ENCODE measurements at regions not wholly inside any gene's neighbourhood (a gene's known extent, or its start where the extent isn't known, plus 50 kb on each side); places are given as distances from the start of the nearest gene placed in this dataset.

DNA sequence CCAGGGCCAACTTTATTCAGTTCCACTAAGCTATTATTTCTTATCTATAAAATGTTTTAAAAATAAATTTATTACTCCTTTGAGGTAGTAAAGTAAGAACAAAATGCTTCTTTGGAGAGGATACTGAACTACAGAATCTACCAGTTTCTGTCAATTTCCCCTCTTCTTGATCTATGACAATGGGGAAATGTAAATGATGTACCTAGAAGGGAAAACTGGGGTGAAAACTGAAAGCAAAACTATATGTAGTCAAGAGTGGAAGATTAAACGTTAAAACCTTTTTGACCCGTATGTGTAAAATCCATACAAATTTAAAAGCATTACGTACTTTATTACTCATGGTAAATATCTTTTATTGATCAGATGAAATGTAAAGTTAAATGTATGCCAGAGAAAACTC, 1287.8 kb upstream of the TMEFF2 start:
- Histone ChIP-seq H3K9ac (ENCODE audit: low read length) (no peak overlapping the region), H3K36me3 (ENCODE audit: control insufficient read depth, low read depth, low read length) (no peaks in the 10 kb centered on the region), H3K27ac (ENCODE audit: low read length) (no peak overlapping the region), H3K9me3 (ENCODE audit: control insufficient read depth, low read depth, low read length) (no peaks in the 10 kb centered on the region), H3K4me3 (ENCODE audit: low read length) (no peak overlapping the region), H3K27me3 (ENCODE audit: control insufficient read depth, insufficient read depth, low read length) (no peaks in the 10 kb centered on the region), H3K4me1 (ENCODE audit: control insufficient read depth, low read depth, low read length) (no peaks in the 10 kb centered on the region)

DNA sequence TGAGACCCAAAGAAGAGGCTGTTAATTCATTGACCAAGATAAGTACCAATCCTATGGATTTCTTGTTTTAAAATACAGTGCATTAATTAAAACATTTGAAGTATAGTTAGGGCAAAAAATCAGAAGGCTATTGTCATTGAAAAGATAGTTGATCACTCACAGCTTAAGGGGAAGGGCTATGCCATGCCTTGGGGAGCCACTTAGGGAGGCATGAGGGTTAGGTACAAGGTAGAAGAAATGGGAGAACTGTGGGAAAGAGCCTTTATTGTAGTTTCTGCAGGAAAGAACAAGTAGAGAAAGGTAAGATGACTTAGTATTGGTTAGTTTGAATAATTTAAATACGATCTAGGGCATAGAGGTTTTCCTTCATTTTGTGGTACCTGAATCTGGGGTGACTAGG, 1285.5 kb upstream of the TMEFF2 start:
- Histone ChIP-seq H3K36me3 (ENCODE audit: control insufficient read depth, low read depth, low read length) (no peaks in the 10 kb centered on the region), H3K27ac (ENCODE audit: low read length) (no peak overlapping the region), H3K27me3 (ENCODE audit: control insufficient read depth, insufficient read depth, low read length) (no peaks in the 10 kb centered on the region), H3K4me3 (ENCODE audit: low read length) (no peak overlapping the region), H3K9ac (ENCODE audit: low read length) (no peak overlapping the region), H3K4me1 (ENCODE audit: control insufficient read depth, low read depth, low read length) (no peaks in the 10 kb centered on the region), H3K9me3 (ENCODE audit: control insufficient read depth, low read depth, low read length) (no peaks in the 10 kb centered on the region)

DNA sequence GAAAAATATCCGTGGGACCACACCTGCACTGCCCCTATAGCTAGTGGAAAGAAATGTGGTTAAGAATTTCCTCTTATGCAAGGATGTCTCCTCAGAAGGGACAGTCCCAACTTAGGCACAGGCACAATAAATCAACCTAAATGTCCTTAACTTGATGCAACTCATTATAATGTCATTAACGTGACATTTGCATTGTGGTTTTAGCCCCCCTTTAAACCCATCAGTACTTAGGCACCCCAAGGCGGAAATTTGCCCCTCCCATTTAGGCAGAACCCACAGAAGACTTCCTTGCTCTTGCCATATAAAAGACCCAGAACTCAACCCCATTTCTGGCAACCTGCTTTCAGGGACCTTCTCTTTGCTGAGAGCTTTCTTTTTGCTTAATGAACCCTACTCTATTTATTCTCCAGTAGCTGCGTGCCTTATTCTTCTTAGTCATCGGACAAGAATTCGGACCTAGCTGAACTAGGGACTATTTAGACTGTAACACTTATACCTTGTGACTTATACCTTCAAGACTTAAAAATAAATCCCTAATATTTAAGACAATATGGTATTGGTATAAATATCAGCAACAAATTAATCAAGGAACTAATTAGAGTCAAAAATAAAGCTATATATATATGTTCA, 1281.6 kb upstream of the TMEFF2 start:
- Histone ChIP-seq H3K27me3 (ENCODE audit: control insufficient read depth, insufficient read depth, low read length) (no peaks in the 10 kb centered on the region), H3K9me3 (ENCODE audit: control insufficient read depth, low read depth, low read length) (no peaks in the 10 kb centered on the region), H3K4me1 (ENCODE audit: control insufficient read depth, low read depth, low read length) (no peaks in the 10 kb centered on the region), H3K36me3 (ENCODE audit: control insufficient read depth, low read depth, low read length) (no peaks in the 10 kb centered on the region), H3K4me3 (ENCODE audit: low read length) (no peak overlapping the region), H3K9ac (ENCODE audit: low read length) (no peak overlapping the region), H3K27ac (ENCODE audit: low read length) (no peak overlapping the region)

DNA sequence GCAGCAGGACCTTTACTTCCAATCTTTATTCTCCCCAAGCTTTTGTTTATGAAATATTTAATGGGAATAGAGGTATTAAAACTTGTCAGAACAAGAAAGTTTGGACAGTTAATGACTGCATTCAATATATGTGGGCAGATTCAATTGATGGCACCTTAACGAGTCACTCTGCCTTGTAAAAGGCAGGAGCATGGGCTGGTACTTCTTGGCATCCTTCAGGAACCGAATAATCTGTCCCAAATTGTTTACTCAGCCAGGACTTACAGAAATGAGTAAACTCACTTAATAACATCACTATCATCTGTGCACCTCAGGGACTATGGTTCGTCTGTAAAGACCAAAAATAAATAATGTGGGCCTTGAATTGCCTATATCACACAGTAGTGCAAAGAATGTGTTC, 1280.3 kb upstream of the TMEFF2 start:
- Histone ChIP-seq H3K4me3 (ENCODE audit: low read length) (no peak overlapping the region), H3K9ac (ENCODE audit: low read length) (no peak overlapping the region), H3K27me3 (ENCODE audit: control insufficient read depth, insufficient read depth, low read length) (no peaks in the 10 kb centered on the region), H3K27ac (ENCODE audit: low read length) (no peak overlapping the region), H3K9me3 (ENCODE audit: control insufficient read depth, low read depth, low read length) (no peaks in the 10 kb centered on the region), H3K36me3 (ENCODE audit: control insufficient read depth, low read depth, low read length) (no peaks in the 10 kb centered on the region), H3K4me1 (ENCODE audit: control insufficient read depth, low read depth, low read length) (no peaks in the 10 kb centered on the region)

DNA sequence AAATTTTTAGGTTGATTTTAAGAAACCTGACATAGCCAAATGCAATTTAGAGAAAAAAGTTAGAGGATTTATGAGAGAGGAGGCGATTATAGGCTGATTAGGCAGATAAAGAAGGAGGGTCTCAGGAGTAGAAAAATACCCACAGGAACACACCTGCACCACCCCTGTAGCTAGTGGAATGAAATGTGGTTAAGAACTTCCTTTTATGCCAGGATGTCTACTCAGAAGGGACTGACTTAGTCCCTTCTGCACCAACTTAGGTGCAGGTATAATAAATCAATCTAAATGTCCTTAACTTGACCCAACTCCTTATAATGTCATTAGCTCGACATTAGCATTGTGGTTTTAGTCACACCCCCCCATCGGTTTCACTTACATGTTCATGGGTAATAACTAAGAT, 1274.5 kb upstream of the TMEFF2 start:
- Histone ChIP-seq H3K27me3 (ENCODE audit: control insufficient read depth, insufficient read depth, low read length) (no peaks in the 10 kb centered on the region), H3K4me1 (ENCODE audit: control insufficient read depth, low read depth, low read length) (no peaks in the 10 kb centered on the region), H3K4me3 (ENCODE audit: low read length) (no peak overlapping the region), H3K27ac (ENCODE audit: low read length) (no peak overlapping the region), H3K9me3 (ENCODE audit: control insufficient read depth, low read depth, low read length) (no peaks in the 10 kb centered on the region), H3K36me3 (ENCODE audit: control insufficient read depth, low read depth, low read length) (no peaks in the 10 kb centered on the region), H3K9ac (ENCODE audit: low read length) (no peak overlapping the region)

DNA sequence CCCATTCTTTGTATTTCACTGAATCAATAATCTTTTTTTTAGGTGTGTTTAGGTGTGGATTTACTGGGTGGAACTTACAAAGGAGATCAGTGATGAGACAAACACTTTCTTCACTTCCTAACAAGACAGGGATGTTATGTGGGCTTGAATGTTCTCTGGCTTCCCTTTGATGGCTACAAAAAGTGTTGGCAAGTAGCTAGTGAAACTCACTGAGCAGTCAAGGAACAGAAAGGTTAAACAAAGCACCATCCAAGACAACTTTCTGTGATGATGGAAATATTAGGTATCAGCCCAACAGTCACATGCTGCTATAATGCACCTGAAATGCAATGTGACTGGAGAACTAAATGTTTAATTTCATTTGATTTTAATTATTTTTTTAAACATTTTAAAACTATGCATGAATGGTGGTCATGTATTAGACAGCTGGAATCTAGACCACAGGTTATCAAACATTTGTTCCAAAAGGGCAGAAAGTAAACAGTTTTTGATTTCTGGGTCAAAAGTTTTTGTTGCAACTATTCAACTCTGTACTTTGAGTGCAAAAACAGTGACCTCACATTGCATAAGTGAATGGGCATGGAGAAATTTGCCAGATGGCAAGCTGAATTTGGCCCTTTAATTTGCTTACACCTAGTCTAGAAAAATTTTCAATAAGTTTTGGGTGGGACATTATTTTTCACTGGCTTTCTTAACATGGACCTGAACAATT, 1272.7 kb upstream of the TMEFF2 start:
- H3K9ac ChIP-seq (ENCODE audit: low read length) = no peak overlapping the region
- H3K27me3 ChIP-seq (ENCODE audit: control insufficient read depth, insufficient read depth, low read length) = no peaks in the 10 kb centered on the region
- no peaks in the 10 kb centered on the region for H3K36me3 ChIP-seq (ENCODE audit: control insufficient read depth, low read depth, low read length)
- no peak overlapping the region for H3K27ac ChIP-seq (ENCODE audit: low read length)
- H3K4me1 ChIP-seq (ENCODE audit: control insufficient read depth, low read depth, low read length) = no peaks in the 10 kb centered on the region
- H3K9me3 ChIP-seq (ENCODE audit: control insufficient read depth, low read depth, low read length) = no peaks in the 10 kb centered on the region
- H3K4me3 ChIP-seq (ENCODE audit: low read length) = no peak overlapping the region

DNA sequence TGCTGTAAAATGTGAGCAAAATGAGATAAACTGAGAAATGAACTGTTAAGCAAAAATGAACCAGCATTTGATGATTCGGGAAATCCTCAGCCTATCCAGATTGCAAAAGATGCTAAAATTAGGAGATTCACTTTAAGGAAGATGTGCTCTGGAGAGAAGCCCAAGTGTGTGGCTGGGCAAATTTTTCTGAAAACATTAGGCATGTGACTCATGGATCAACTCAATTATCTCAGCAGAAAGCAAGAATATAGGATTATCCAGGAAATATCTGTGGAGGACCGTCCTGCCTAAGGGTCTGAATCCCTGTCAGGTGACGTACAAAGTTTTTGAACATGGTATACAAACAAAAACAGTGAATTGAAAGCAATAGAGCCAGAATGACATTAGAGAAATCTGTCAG, 1268.3 kb upstream of the TMEFF2 start:
- Histone ChIP-seq H3K4me3 (ENCODE audit: low read length) (no peak overlapping the region), H3K27me3 (ENCODE audit: control insufficient read depth, insufficient read depth, low read length) (no peaks in the 10 kb centered on the region), H3K9me3 (ENCODE audit: control insufficient read depth, low read depth, low read length) (no peaks in the 10 kb centered on the region), H3K9ac (ENCODE audit: low read length) (no peak overlapping the region), H3K4me1 (ENCODE audit: control insufficient read depth, low read depth, low read length) (no peaks in the 10 kb centered on the region), H3K27ac (ENCODE audit: low read length) (no peak overlapping the region), H3K36me3 (ENCODE audit: control insufficient read depth, low read depth, low read length) (no peaks in the 10 kb centered on the region)

DNA sequence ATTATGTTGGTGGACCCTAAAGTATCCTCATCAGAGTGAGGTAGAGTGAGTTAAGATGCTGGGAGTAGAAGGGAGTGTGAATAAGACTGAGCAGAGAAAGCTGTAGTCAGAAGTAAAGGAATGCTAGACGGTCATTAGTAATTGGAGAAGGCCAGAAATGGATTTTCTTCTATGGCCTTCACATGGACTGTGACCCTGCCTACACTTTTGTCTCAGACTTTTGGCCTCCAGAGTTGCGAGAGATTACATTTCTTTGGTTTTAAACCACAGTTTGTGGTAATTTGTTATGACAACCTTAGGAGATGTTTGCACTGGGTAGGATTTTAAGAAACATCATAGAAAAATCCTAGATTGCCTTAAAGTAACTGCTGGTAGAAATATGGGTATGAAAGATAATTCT, 1267.7 kb upstream of the TMEFF2 start:
- H3K9me3 ChIP-seq (ENCODE audit: control insufficient read depth, low read depth, low read length) = no peaks in the 10 kb centered on the region
- H3K27ac ChIP-seq (ENCODE audit: low read length) = no peak overlapping the region
- H3K4me1 ChIP-seq (ENCODE audit: control insufficient read depth, low read depth, low read length) = no peaks in the 10 kb centered on the region
- H3K36me3 ChIP-seq (ENCODE audit: control insufficient read depth, low read depth, low read length) = no peaks in the 10 kb centered on the region
- no peak overlapping the region for H3K9ac ChIP-seq (ENCODE audit: low read length)
- H3K27me3 ChIP-seq (ENCODE audit: control insufficient read depth, insufficient read depth, low read length) = no peaks in the 10 kb centered on the region
- H3K4me3 ChIP-seq (ENCODE audit: low read length) = no peak overlapping the region

DNA sequence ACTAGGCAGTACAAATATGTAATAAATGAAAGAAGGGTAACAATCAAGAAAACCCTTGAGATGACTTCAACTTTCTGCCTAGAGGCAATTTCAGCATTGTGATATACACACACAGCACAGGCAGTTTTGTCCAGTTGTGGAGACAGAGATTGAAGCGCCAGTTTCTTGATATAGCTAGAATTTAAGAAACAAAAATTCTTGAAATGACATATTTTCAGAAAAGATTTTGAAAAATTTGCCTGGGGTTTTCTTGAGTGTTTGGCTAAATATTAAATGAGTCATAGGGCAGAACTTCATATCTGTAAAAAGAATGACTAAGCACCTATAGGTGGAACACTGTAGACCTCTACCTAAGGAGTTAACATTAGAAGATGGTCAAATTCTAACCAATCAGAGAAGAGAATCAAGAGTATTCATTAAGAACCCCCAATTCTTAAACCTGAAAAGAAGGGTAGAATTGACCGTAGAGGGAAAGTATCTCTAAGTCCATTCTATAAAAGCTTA, 1266.8 kb upstream of the TMEFF2 start:
- Histone ChIP-seq H3K9ac (ENCODE audit: low read length) (no peak overlapping the region), H3K27me3 (ENCODE audit: control insufficient read depth, insufficient read depth, low read length) (no peaks in the 10 kb centered on the region), H3K4me1 (ENCODE audit: control insufficient read depth, low read depth, low read length) (no peaks in the 10 kb centered on the region), H3K27ac (ENCODE audit: low read length) (no peak overlapping the region), H3K36me3 (ENCODE audit: control insufficient read depth, low read depth, low read length) (no peaks in the 10 kb centered on the region), H3K4me3 (ENCODE audit: low read length) (no peak overlapping the region), H3K9me3 (ENCODE audit: control insufficient read depth, low read depth, low read length) (no peaks in the 10 kb centered on the region)

DNA sequence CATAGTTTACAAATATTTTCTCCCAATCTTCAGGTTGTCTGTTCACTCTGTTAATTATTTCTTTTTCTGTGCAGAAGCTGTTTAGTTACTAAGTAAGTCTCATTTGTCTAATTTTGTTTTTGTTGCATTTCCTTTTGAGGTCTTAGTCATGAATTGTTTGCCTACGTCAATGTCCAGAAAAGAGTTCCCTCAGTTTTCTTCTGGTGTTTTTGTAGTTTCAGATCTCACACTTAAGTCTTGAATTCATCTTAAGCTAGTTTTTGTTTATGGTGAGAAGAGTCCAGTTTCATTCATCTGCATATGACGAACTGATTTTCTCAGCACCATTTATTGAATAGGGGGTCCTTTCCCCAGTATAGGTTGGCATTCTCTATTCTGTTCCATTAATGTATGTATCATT, 1252.2 kb upstream of the TMEFF2 start:
- Histone ChIP-seq H3K36me3 (ENCODE audit: control insufficient read depth, low read depth, low read length) (no peaks in the 10 kb centered on the region), H3K27ac (ENCODE audit: low read length) (no peak overlapping the region), H3K4me3 (ENCODE audit: low read length) (no peak overlapping the region), H3K27me3 (ENCODE audit: control insufficient read depth, insufficient read depth, low read length) (no peaks in the 10 kb centered on the region), H3K4me1 (ENCODE audit: control insufficient read depth, low read depth, low read length) (no peaks in the 10 kb centered on the region), H3K9ac (ENCODE audit: low read length) (no peak overlapping the region), H3K9me3 (ENCODE audit: control insufficient read depth, low read depth, low read length) (no peaks in the 10 kb centered on the region)

DNA sequence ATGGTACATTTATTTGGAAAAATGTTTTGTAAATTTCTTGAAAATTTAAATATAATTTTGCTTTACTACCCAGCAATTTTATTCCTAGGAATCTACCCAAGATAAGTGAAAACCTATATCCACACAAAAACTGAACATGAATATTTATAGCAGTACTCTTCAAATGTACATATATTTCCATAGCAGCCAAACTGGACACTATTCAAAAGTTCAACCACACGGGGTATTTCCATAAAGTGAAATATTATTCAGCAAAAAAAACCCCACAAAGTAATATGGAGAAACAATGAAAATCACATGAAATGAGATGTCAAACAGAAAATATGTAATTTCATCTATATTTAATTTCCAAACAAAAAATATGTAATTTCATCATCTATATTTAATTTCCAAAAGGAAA, 1247.6 kb upstream of the TMEFF2 start:
- no peaks in the 10 kb centered on the region for H3K36me3 ChIP-seq (ENCODE audit: control insufficient read depth, low read depth, low read length)
- H3K4me1 ChIP-seq (ENCODE audit: control insufficient read depth, low read depth, low read length) = no peaks in the 10 kb centered on the region
- H3K9me3 ChIP-seq (ENCODE audit: control insufficient read depth, low read depth, low read length) = no peaks in the 10 kb centered on the region
- no peak overlapping the region for H3K4me3 ChIP-seq (ENCODE audit: low read length)
- no peak overlapping the region for H3K27ac ChIP-seq (ENCODE audit: low read length)
- no peak overlapping the region for H3K9ac ChIP-seq (ENCODE audit: low read length)
- H3K27me3 ChIP-seq (ENCODE audit: control insufficient read depth, insufficient read depth, low read length) = no peaks in the 10 kb centered on the region

DNA sequence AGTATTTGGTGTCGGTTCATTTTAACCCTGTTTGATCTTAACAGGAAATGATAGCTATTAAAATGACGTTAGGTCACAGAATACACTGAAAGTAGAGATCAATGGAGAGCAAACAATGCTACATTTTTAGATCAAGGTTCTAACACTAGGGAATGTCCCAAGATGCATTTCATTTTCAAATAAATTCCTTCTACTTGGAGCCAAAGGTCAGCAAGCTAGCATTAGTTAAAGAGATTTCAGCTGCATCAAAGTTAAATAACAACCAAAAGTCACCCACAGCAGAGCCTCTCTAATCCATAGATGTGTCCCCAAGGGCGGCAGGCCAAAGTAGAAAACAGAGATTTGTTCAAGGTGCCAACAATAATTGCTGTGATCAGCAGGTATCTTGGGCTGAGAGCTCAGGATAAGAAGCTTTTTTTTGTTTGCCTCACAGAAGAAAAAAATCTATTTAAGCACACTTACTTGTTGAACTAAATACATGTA, 1233.6 kb upstream of the TMEFF2 start:
- no peaks in the 10 kb centered on the region for H3K27me3 ChIP-seq (ENCODE audit: control insufficient read depth, insufficient read depth, low read length)
- H3K4me1 ChIP-seq (ENCODE audit: control insufficient read depth, low read depth, low read length) = no peaks in the 10 kb centered on the region
- H3K36me3 ChIP-seq (ENCODE audit: control insufficient read depth, low read depth, low read length) = no peaks in the 10 kb centered on the region
- H3K4me3 ChIP-seq (ENCODE audit: low read length) = no peak overlapping the region
- H3K9ac ChIP-seq (ENCODE audit: low read length) = no peak overlapping the region
- H3K9me3 ChIP-seq (ENCODE audit: control insufficient read depth, low read depth, low read length) = no peaks in the 10 kb centered on the region
- H3K27ac ChIP-seq (ENCODE audit: low read length) = no peak overlapping the region
